SH-SY5Y (cell line): ENCODE measurements at regions not wholly inside any gene's neighbourhood (a gene's known extent, or its start where the extent isn't known, plus 50 kb on each side); places are given as distances from the start of the nearest gene placed in this dataset.

Experiments
- GATA2 ChIP-seq: IDR thresholded peaks from 2 replicates; pipeline ENCODE4 v1.6.1; 2011; ENCODE audit warnings: mild to moderate bottlenecking, low read depth, low read length
- GATA3 ChIP-seq: IDR thresholded peaks from 2 replicates; pipeline ENCODE4 v1.6.1; 2011; ENCODE audit warnings: low read depth, mild to moderate bottlenecking, low read length, moderate library complexity

GRCh38 chrX:124917011-124917410 lies 402.7 kb upstream of the TEX13C start:
- TF ChIP-seq GATA3 (no peak), GATA2 (no peak)

- no peak for TF ChIP-seq GATA2
- TF ChIP-seq GATA3, result no peak
Observed at GRCh38 chrX:124925681-124926080, 394.0 kb upstream of the TEX13C start.

GRCh38 chrX:124931241-124931640 lies 388.4 kb upstream of the TEX13C start:
- TF ChIP-seq GATA3 (no peak), GATA2 (no peak)

GRCh38 chrX:124931958-124932357 lies 387.7 kb upstream of the TEX13C start:
- TF ChIP-seq GATA3 (no peak), GATA2 (no peak)

GRCh38 chrX:124938715-124939114 lies 381.0 kb upstream of the TEX13C start:
- TF ChIP-seq GATA2, result no peak
- TF ChIP-seq GATA3, result no peak

- TF ChIP-seq GATA3 (no peak), GATA2 (no peak)
Observed at GRCh38 chrX:124940531-124940930, 379.1 kb upstream of the TEX13C start.

GRCh38 chrX:124954402-124954801 lies 365.3 kb upstream of the TEX13C start:
- TF ChIP-seq GATA2 (no peak), GATA3 (no peak)

- no peak for TF ChIP-seq GATA2
- no peak for TF ChIP-seq GATA3
Observed at GRCh38 chrX:124960454-124960853, 359.2 kb upstream of the TEX13C start.

- TF ChIP-seq GATA2 (no peak), GATA3 (no peak)
Observed at GRCh38 chrX:124963717-124964116, 356.0 kb upstream of the TEX13C start, which contains the start of gene TENM1. Gene TENM1 (minus strand): TSS chrX:124963817.

- TF ChIP-seq GATA2 (no peak), GATA3 (no peak)
Observed at GRCh38 chrX:124975456-124975855, 344.2 kb upstream of the TEX13C start.

- TF ChIP-seq GATA2 (no peak), GATA3 (no peak)
Observed at GRCh38 chrX:124981420-124981819, 338.3 kb upstream of the TEX13C start.

- TF ChIP-seq GATA2, result no peak
- TF ChIP-seq GATA3, result no peak
Observed at GRCh38 chrX:124984140-124984813, 335.4 kb upstream of the TEX13C start.

GRCh38 chrX:124986284-124986683 lies 333.4 kb upstream of the TEX13C start:
- no peak for TF ChIP-seq GATA2
- TF ChIP-seq GATA3, result no peak

GRCh38 chrX:124993735-124994134 lies 325.9 kb upstream of the TEX13C start:
- TF ChIP-seq GATA3, result no peak
- no peak for TF ChIP-seq GATA2

- TF ChIP-seq GATA2, result no peak
- TF ChIP-seq GATA3, result no peak
Observed at GRCh38 chrX:124994404-124994803, 325.3 kb upstream of the TEX13C start.
